ENCODE measurements at regions not wholly inside any gene's neighbourhood (a gene's known extent, or its start where the extent isn't known, plus 50 kb on each side); places are given as distances from the start of the nearest gene placed in this dataset.

DNA sequence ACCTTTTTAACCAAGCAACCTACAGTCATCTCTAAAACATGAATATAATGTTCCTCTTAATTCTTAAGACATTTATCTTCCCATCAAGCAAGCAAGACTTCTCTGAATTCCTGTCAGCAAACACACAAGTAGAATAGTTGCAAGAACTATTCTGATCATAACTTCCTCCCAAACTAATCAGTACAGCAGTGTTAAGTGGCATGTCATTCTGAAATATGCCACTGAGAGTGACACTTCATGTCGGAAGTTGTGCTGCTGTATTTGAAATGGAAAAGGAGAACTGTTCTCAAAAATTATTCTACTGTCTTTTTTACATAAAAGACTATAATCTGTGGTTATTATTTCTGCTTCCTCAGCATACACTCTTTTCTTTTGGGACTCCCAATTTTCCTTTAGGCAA lies 546.6 kb downstream of the PCDH18 start:
- no peak for TF ChIP-seq POLR2A (IDR thresholded peaks at IDR 0.05; ENCODE audit: low read length)
- TF ChIP-seq GATA1 (IDR thresholded peaks at IDR 0.05; ENCODE audit: low read depth, low read length), result no peak

Data from erythroblast (primary cell).